ENCODE measurements at regions not wholly inside any gene's neighbourhood (a gene's known extent, or its start where the extent isn't known, plus 50 kb on each side); places are given as distances from the start of the nearest gene placed in this dataset.

GRCh38 chr5:68149189-68149588, 66.4 kb upstream of the PIK3R1 start:
- H3K9ac ChIP-seq (ENCODE audit: low read depth in 2 of 2, low read length in 2 of 2) = no peak overlapping the region
- no peaks in the 10 kb centered on the region for H3K36me3 ChIP-seq
- TF ChIP-seq CTCF (IDR thresholded peaks at IDR 0.05) = no peak
- no peak overlapping the region for H3K4me3 ChIP-seq
- no peaks in the 10 kb centered on the region for H3K4me1 ChIP-seq
- H3K27me3 ChIP-seq = no peaks in the 10 kb centered on the region
- intact Hi-C loops (cut with DNase I) = no loop called here
- no peak for DNase-seq
- no peaks in the 10 kb centered on the region for H3K9me3 ChIP-seq
- no peak overlapping the region for H3K27ac ChIP-seq

GRCh38 chr5:68148096-68148495, 67.5 kb upstream of the PIK3R1 start:
- H3K36me3 ChIP-seq = no peaks in the 10 kb centered on the region
- intact Hi-C loops (cut with DNase I) = no loop called here
- H3K4me1 ChIP-seq = no peaks in the 10 kb centered on the region
- no peak for DNase-seq
- TF ChIP-seq CTCF (IDR thresholded peaks at IDR 0.05) = no peak
- H3K27me3 ChIP-seq = no peaks in the 10 kb centered on the region
- H3K27ac ChIP-seq = no peak overlapping the region
- H3K9me3 ChIP-seq = no peaks in the 10 kb centered on the region
- H3K9ac ChIP-seq (ENCODE audit: low read depth in 2 of 2, low read length in 2 of 2) = no peak overlapping the region
- no peak overlapping the region for H3K4me3 ChIP-seq

- no peak for TF ChIP-seq CTCF (IDR thresholded peaks at IDR 0.05)
- Histone ChIP-seq H3K9me3 (no peaks in the 10 kb centered on the region), H3K4me1 (no peaks in the 10 kb centered on the region), H3K27me3 (no peaks in the 10 kb centered on the region), H3K9ac (ENCODE audit: low read depth in 2 of 2, low read length in 2 of 2) (no peak overlapping the region), H3K4me3 (no peak overlapping the region), H3K36me3 (no peaks in the 10 kb centered on the region), H3K27ac (no peak overlapping the region)
- no peak for DNase-seq
- intact Hi-C loops (cut with DNase I) = no loop called here
Measured at GRCh38 chr5:68147659-68148058, 67.9 kb upstream of the PIK3R1 start.

- no peaks in the 10 kb centered on the region for H3K36me3 ChIP-seq
- H3K27me3 ChIP-seq = no peaks in the 10 kb centered on the region
- DNase-seq = no peak
- H3K9me3 ChIP-seq = no peaks in the 10 kb centered on the region
- no peaks in the 10 kb centered on the region for H3K4me1 ChIP-seq
- TF ChIP-seq CTCF (IDR thresholded peaks at IDR 0.05) = no peak
- intact Hi-C loops (cut with DNase I) = no loop called here
- no peak overlapping the region for H3K27ac ChIP-seq
- H3K4me3 ChIP-seq = no peak overlapping the region
- H3K9ac ChIP-seq (ENCODE audit: low read depth in 2 of 2, low read length in 2 of 2) = no peak overlapping the region
Measured at GRCh38 chr5:68141494-68141893, 74.1 kb upstream of the PIK3R1 start.

- TF ChIP-seq CTCF (IDR thresholded peaks at IDR 0.05) = no peak
- Histone ChIP-seq H3K9ac (ENCODE audit: low read depth in 2 of 2, low read length in 2 of 2) (no peak overlapping the region), H3K4me3 (no peak overlapping the region), H3K9me3 (no peaks in the 10 kb centered on the region), H3K36me3 (no peaks in the 10 kb centered on the region), H3K4me1 (no peaks in the 10 kb centered on the region), H3K27me3 (no peaks in the 10 kb centered on the region), H3K27ac (no peak overlapping the region)
- DNase-seq = no peak
- intact Hi-C loops (cut with DNase I) = no loop called here
Measured at GRCh38 chr5:68140763-68141162, 74.8 kb upstream of the PIK3R1 start.
